GM23248 (cell line): ENCODE measurements at regions not wholly inside any gene's neighbourhood (a gene's known extent, or its start where the extent isn't known, plus 50 kb on each side); places are given as distances from the start of the nearest gene placed in this dataset.

Experiments
- DNase-seq: peaks from one replicate; pipeline ENCODE4 v3.0.0-alpha.2; 2015
- H2AFZ ChIP-seq: fragments of 200-600 bp; sonication (generic); 2 replicates; pipeline ENCODE4 v1.6.1; 2016; ENCODE audit warnings: antibody characterized with exemption
- H3F3A ChIP-seq: fragments of 200-600 bp; sonication (generic); 2 replicates; pipeline ENCODE4 v1.6.1; 2016; ENCODE audit warnings: mild to moderate bottlenecking, antibody characterized with exemption, mixed run types; ENCODE audit not compliant: insufficient read depth
- H3K27ac ChIP-seq: fragments of 200-600 bp; sonication (generic); 2 replicates; pipeline ENCODE4 v1.5.1; 2016; ENCODE audit warnings: mild to moderate bottlenecking
- H3K27me3 ChIP-seq: fragments of 200-600 bp; sonication (generic); replicated peaks from 2 replicates; pipeline ENCODE4 v1.6.1; 2016; ENCODE audit warnings: mild to moderate bottlenecking; ENCODE audit not compliant: insufficient read depth
- H3K36me3 ChIP-seq: fragments of 200-600 bp; sonication (generic); 2 replicates; pipeline ENCODE4 v1.6.1; 2016; ENCODE audit warnings: low read depth, mild to moderate bottlenecking
- H3K4me1 ChIP-seq: fragments of 200-600 bp; sonication (generic); 2 replicates; pipeline ENCODE4 v1.6.1; 2016; ENCODE audit warnings: mild to moderate bottlenecking; ENCODE audit not compliant: insufficient read depth
- H3K4me2 ChIP-seq: fragments of 200-600 bp; sonication (generic); one replicate; pipeline ENCODE4 v1.6.1; 2016; ENCODE audit warnings: mild to moderate bottlenecking; ENCODE audit not compliant: unreplicated experiment
- H3K4me3 ChIP-seq: fragments of 200-600 bp; sonication (generic); 2 replicates; pipeline ENCODE4 v1.5.1; 2016; ENCODE audit warnings: mild to moderate bottlenecking
- H3K79me2 ChIP-seq: fragments of 200-600 bp; sonication (generic); 2 replicates; pipeline ENCODE4 v1.6.1; 2016; ENCODE audit warnings: mild to moderate bottlenecking; ENCODE audit not compliant: insufficient read depth
- H3K9ac ChIP-seq: fragments of 200-600 bp; sonication (generic); 2 replicates; pipeline ENCODE4 v1.6.1; 2016; ENCODE audit warnings: mild to moderate bottlenecking
- H3K9me2 ChIP-seq: fragments of 200-600 bp; sonication (generic); 2 replicates; pipeline ENCODE4 v1.6.1; 2016; ENCODE audit warnings: mixed run types, mild to moderate bottlenecking, moderate library complexity; ENCODE audit not compliant: insufficient read depth
- H3K9me3 ChIP-seq: fragments of 200-600 bp; sonication (generic); one replicate; pipeline ENCODE4 v1.6.1; 2017; ENCODE audit warnings: low read depth
- H4K20me1 ChIP-seq: fragments of 200-600 bp; sonication (generic); 2 replicates; pipeline ENCODE4 v1.6.0; 2016; ENCODE audit not compliant: insufficient read depth
- EZH2 ChIP-seq: fragments of 200-600 bp; sonication (generic); IDR thresholded peaks from 2 replicates; pipeline ENCODE4 v1.6.1; 2018; ENCODE audit warnings: antibody characterized with exemption, mild to moderate bottlenecking; ENCODE audit not compliant: insufficient read depth, poor library complexity, severe bottlenecking
- EZH2phosphoT487 ChIP-seq: fragments of 200-600 bp; sonication (generic); IDR thresholded peaks from 2 replicates; pipeline ENCODE4 v1.6.1; 2018; ENCODE audit warnings: antibody characterized with exemption, moderate library complexity, mild to moderate bottlenecking, low read depth; ENCODE audit not compliant: insufficient read depth
- WGBS, 2 experiments: methylation state at CpG; one replicate each; pipeline ENCODE4 v1.1.6; 2015 to 2017; ENCODE audit warnings: low lambda C conversion rate in 2 of 2, low coverage in 1 of 2; ENCODE audit errors: missing lambda C conversion rate in 2 of 2; 5-methylcytosine and 5-hydroxymethylcytosine counted together
- in situ Hi-C: fragments of 300-500 bp; cut with MboI; formaldehyde crosslinking; loops from 2 replicates; pipeline ENCODE4 v1.15.0; 2020

GRCh38 chr2:163373496-163373895 is 362.3 kb downstream of the FIGN start:
- no peak overlapping the region for H3K27ac ChIP-seq
- H4K20me1 ChIP-seq: no peaks in the 10 kb centered on the region
- no peak overlapping the region for H3K9ac ChIP-seq
- H3F3A ChIP-seq: no peaks in the 10 kb centered on the region
- H3K4me2 ChIP-seq: no peak overlapping the region
- WGBS, 2 experiments: 83 to 89% methylated on average over 1 of the region's 1 CpG
- in situ Hi-C loops: no loop called here
- H3K27me3 ChIP-seq: no peaks in the 10 kb centered on the region
- no peak overlapping the region for H2AFZ ChIP-seq
- H3K4me3 ChIP-seq: no peak overlapping the region
- H3K4me1 ChIP-seq: no peaks in the 10 kb centered on the region
- no peak for DNase-seq
- no peak for TF ChIP-seq EZH2phosphoT487
- TF ChIP-seq EZH2: no peak
- no peaks in the 10 kb centered on the region for H3K79me2 ChIP-seq
- no peaks in the 10 kb centered on the region for H3K9me3 ChIP-seq
- no peaks in the 10 kb centered on the region for H3K36me3 ChIP-seq
- H3K9me2 ChIP-seq: no peaks in the 10 kb centered on the region

- 70 to 76% methylated on average over 4 of the region's 4 CpGs for WGBS, 2 experiments
- Histone ChIP-seq H3K4me2 (no peak overlapping the region), H3K79me2 (no peaks in the 10 kb centered on the region), H3K4me3 (no peak overlapping the region), H3K9ac (no peak overlapping the region), H3K9me2 (no peaks in the 10 kb centered on the region), H3K36me3 (no peaks in the 10 kb centered on the region), H4K20me1 (no peaks in the 10 kb centered on the region), H3K4me1 (no peaks in the 10 kb centered on the region), H2AFZ (no peak overlapping the region), H3K27ac (no peak overlapping the region), H3K9me3 (no peaks in the 10 kb centered on the region), H3F3A (no peaks in the 10 kb centered on the region), H3K27me3 (no peaks in the 10 kb centered on the region)
- in situ Hi-C loops: no loop called here
- DNase-seq: no peak
- TF ChIP-seq EZH2phosphoT487: no peak
Observed at GRCh38 chr2:163370169-163370886, 365.5 kb downstream of the FIGN start.

- Histone ChIP-seq H3K9me3 (no peaks in the 10 kb centered on the region), H3K4me1 (no peaks in the 10 kb centered on the region), H3K79me2 (no peaks in the 10 kb centered on the region), H2AFZ (no peak overlapping the region), H3K27ac (no peak overlapping the region), H3F3A (no peaks in the 10 kb centered on the region), H3K9ac (no peak overlapping the region), H3K4me2 (no peak overlapping the region), H3K36me3 (no peaks in the 10 kb centered on the region), H3K9me2 (no peaks in the 10 kb centered on the region), H4K20me1 (no peaks in the 10 kb centered on the region), H3K4me3 (no peak overlapping the region), H3K27me3 (no peaks in the 10 kb centered on the region)
- no peak for DNase-seq
- TF ChIP-seq EZH2phosphoT487: no peak
- no peak for TF ChIP-seq EZH2
- in situ Hi-C loops: no loop called here
- 79 to 85% methylated on average over 1 of the region's 1 CpG for WGBS, 2 experiments
Observed at GRCh38 chr2:163369111-163369510, 366.7 kb downstream of the FIGN start.

- TF ChIP-seq EZH2 (no peak), EZH2phosphoT487 (no peak)
- in situ Hi-C loops: no loop called here
- H3K79me2 ChIP-seq: no peaks in the 10 kb centered on the region
Observed at GRCh38 chr2:163368655-163369054, 367.2 kb downstream of the FIGN start.

More at GRCh38 chr2:163368655-163369054, 367.2 kb downstream of the FIGN start:
- no peak overlapping the region for H3K4me3 ChIP-seq
- no peaks in the 10 kb centered on the region for H3K27me3 ChIP-seq
- no peak overlapping the region for H3K4me2 ChIP-seq
- no peaks in the 10 kb centered on the region for H3K9me2 ChIP-seq
- H4K20me1 ChIP-seq: no peaks in the 10 kb centered on the region
- no peaks in the 10 kb centered on the region for H3K4me1 ChIP-seq
- no peak overlapping the region for H2AFZ ChIP-seq
- H3F3A ChIP-seq: no peaks in the 10 kb centered on the region
- no peak overlapping the region for H3K27ac ChIP-seq
- DNase-seq: no peak
- no peaks in the 10 kb centered on the region for H3K36me3 ChIP-seq
- no peaks in the 10 kb centered on the region for H3K9me3 ChIP-seq
- H3K9ac ChIP-seq: no peak overlapping the region
